ENCODE measurements at regions not wholly inside any gene's neighbourhood (a gene's known extent, or its start where the extent isn't known, plus 50 kb on each side); places are given as distances from the start of the nearest gene placed in this dataset.

DNA sequence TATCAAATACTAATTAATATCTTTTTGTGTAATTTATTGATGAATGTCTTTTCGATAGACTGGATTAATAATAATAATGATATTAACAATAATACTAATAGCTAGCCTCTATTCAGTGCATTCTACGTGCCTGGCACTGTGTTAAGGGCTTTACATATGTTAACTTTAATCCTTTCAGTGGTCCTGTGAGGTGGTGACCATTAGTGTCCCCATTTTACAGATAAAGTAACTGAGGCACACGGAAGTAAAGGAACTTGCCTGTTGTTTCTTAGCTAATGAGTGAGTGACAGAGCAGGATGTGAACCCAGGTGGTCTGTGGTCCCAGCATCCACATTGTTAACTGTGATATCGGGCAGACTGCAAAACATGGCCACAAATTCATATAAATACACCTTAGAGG, 335.7 kb upstream of the PROX1 start:
- TF ChIP-seq EP300 (IDR thresholded peaks at IDR 0.05) (no peak), POLR2A (IDR thresholded peaks at IDR 0.05; ENCODE audit: low read depth) (no peak), POLR2AphosphoS5 (IDR thresholded peaks at IDR 0.05) (no peak)
- TF ChIP-seq, protein P1, sequence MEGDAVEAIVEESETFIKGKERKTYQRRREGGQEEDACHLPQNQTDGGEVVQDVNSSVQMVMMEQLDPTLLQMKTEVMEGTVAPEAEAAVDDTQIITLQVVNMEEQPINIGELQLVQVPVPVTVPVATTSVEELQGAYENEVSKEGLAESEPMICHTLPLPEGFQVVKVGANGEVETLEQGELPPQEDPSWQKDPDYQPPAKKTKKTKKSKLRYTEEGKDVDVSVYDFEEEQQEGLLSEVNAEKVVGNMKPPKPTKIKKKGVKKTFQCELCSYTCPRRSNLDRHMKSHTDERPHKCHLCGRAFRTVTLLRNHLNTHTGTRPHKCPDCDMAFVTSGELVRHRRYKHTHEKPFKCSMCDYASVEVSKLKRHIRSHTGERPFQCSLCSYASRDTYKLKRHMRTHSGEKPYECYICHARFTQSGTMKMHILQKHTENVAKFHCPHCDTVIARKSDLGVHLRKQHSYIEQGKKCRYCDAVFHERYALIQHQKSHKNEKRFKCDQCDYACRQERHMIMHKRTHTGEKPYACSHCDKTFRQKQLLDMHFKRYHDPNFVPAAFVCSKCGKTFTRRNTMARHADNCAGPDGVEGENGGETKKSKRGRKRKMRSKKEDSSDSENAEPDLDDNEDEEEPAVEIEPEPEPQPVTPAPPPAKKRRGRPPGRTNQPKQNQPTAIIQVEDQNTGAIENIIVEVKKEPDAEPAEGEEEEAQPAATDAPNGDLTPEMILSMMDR (IDR thresholded peaks at IDR 0.05): no peak
- no peak for DNase-seq (ENCODE audit: extremely low spot score)
- H3K36me3 ChIP-seq: no peaks in the 10 kb centered on the region

DNA sequence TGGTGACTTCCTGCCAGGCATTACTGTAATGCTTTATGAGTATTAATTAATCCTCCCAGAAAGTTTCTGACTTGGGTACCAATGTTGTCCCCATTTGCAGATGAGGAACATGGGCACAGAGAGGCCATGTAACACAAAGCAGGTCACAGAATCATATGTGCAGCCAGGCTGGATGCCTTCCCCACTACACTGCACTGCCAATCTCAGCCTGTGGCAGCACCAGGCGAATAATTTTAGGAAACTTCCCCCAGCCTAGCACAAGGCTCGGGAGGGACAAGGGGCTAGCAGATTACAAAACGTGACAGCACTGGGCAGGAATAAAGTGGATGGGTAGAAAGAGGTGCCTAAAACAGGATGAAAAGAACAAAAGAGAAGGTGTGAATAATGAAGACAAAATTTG, 331.7 kb upstream of the PROX1 start:
- Histone ChIP-seq H3K27ac (replicated peaks in 1 of 4) (no peak overlapping the region), H3K4me3 (no peak overlapping the region), H3K36me3 (no peaks in the 10 kb centered on the region), H3K27me3 (no peaks in the 10 kb centered on the region), H3K9me3 (no peaks in the 10 kb centered on the region), H3K4me1 (no peaks in the 10 kb centered on the region)
- intact Hi-C loops (cut with DNase I): no loop called here
- no peak for DNase-seq (ENCODE audit: extremely low spot score)
- TF ChIP-seq EP300 (IDR thresholded peaks at IDR 0.05) (no peak), POLR2AphosphoS5 (IDR thresholded peaks at IDR 0.05) (no peak), POLR2A (IDR thresholded peaks at IDR 0.05; ENCODE audit: low read depth) (no peak)
- TF ChIP-seq, protein P1 (IDR thresholded peaks at IDR 0.05): no peak
- WGBS: 64% methylated on average over 3 of the region's 3 CpGs

More for the DNA sequence above, 335.7 kb upstream of the PROX1 start:
- no peak overlapping the region for H3K27ac ChIP-seq (replicated peaks in 1 of 4)
- intact Hi-C loops (cut with DNase I): no loop called here
- WGBS: 95% methylated on average over 4 of the region's 4 CpGs
- H3K4me3 ChIP-seq: no peak overlapping the region
- H3K4me1 ChIP-seq: no peaks in the 10 kb centered on the region
- peaks cover 0 to 5% (median 0%) of the 10 kb centered on the region in 4 donors for H3K27me3 ChIP-seq
- H3K9me3 ChIP-seq: no peaks in the 10 kb centered on the region

DNA sequence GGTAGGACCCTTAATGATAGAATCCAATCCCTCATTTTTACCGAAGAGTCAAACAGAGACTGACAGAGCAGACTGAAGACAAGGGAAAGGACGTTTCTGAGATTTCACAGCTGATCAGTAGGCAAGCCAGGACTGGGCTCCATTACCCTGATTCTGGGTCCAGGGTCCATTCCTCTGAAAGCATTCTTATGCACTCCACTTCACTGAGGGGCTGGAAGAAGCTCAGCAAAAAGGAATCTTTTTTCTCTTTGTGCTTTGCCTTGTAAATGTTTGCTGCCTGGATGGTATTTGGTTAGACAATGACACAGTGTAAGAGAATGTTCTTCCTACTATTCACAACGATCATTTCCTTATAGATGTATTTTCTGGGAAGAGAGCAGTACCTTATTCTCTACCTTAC, 331.3 kb upstream of the PROX1 start:
- Histone ChIP-seq H3K4me1 (no peaks in the 10 kb centered on the region), H3K27me3 (no peaks in the 10 kb centered on the region), H3K27ac (replicated peaks in 1 of 4) (no peak overlapping the region), H3K36me3 (no peaks in the 10 kb centered on the region), H3K4me3 (no peak overlapping the region), H3K9me3 (no peaks in the 10 kb centered on the region)
- WGBS: 48% methylated on average over 3 of the region's 3 CpGs
- no peak for DNase-seq (ENCODE audit: extremely low spot score)
- TF ChIP-seq EP300 (IDR thresholded peaks at IDR 0.05) (no peak), POLR2AphosphoS5 (IDR thresholded peaks at IDR 0.05) (no peak), POLR2A (IDR thresholded peaks at IDR 0.05; ENCODE audit: low read depth) (no peak)
- TF ChIP-seq, protein P1 (IDR thresholded peaks at IDR 0.05): no peak
- intact Hi-C loops (cut with DNase I): no loop called here

DNA sequence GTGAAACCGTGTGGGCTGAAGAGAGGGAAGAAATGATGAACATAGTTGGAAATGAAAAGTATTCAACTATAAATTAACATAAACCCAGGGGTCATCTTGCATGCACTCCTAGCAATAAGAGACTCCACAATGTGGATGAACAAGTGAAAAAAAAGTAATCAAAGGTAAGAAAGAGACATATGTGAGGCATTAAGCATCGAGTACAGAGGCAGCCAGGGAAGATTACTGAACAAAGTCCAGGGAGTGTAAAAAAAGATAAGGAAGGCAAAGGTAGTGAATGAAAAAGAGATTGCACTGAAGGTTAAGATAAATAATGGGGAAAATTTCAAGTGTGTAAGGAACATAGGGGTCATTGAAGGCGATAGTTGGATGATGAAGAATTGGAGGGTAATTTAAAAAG, 330.8 kb upstream of the PROX1 start:
- H3K4me3 ChIP-seq: no peak overlapping the region
- H3K4me1 ChIP-seq: no peaks in the 10 kb centered on the region
- no peak for DNase-seq (ENCODE audit: extremely low spot score)
- H3K27ac ChIP-seq (replicated peaks in 1 of 4): no peak overlapping the region
- H3K27me3 ChIP-seq: no peaks in the 10 kb centered on the region
- 73% methylated on average over 3 of the region's 3 CpGs for WGBS
- TF ChIP-seq, protein P1 (IDR thresholded peaks at IDR 0.05): no peak
- TF ChIP-seq POLR2A (IDR thresholded peaks at IDR 0.05; ENCODE audit: low read depth) (no peak), EP300 (IDR thresholded peaks at IDR 0.05) (no peak)
- no peaks in the 10 kb centered on the region for H3K9me3 ChIP-seq
- intact Hi-C loops (cut with DNase I): no loop called here
- no peaks in the 10 kb centered on the region for H3K36me3 ChIP-seq

DNA sequence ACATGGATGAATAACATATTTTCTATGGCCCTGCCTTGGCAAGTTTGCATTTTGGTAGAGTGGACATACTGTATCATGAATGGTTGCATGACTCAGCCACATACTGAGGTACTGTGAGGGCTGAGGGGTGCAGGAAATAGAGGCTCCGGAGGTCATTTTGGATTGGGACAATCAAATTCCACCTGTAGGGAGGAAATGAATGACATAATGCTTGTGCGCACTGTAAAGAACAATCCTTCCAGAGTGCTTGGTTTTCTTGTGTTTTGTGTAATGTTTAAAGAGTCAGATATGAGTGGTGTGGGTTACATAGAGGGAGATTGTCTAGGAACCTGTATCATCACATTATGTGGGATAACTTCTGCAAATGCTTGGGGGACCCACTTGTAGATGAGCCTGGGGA, 329.9 kb upstream of the PROX1 start:
- intact Hi-C loops (cut with DNase I): no loop called here
- DNase-seq (ENCODE audit: extremely low spot score): no peak
- Histone ChIP-seq H3K27ac (replicated peaks in 1 of 4) (no peak overlapping the region), H3K36me3 (no peaks in the 10 kb centered on the region), H3K27me3 (no peaks in the 10 kb centered on the region), H3K9me3 (no peaks in the 10 kb centered on the region), H3K4me1 (no peaks in the 10 kb centered on the region), H3K4me3 (no peak overlapping the region)
- 78% methylated on average over 2 of the region's 2 CpGs for WGBS
- no peak for TF ChIP-seq POLR2AphosphoS5 (IDR thresholded peaks at IDR 0.05)
- TF ChIP-seq, protein P1 (IDR thresholded peaks at IDR 0.05): no peak
